ENCODE measurements at regions not wholly inside any gene's neighbourhood (a gene's known extent, or its start where the extent isn't known, plus 50 kb on each side); places are given as distances from the start of the nearest gene placed in this dataset.

DNA sequence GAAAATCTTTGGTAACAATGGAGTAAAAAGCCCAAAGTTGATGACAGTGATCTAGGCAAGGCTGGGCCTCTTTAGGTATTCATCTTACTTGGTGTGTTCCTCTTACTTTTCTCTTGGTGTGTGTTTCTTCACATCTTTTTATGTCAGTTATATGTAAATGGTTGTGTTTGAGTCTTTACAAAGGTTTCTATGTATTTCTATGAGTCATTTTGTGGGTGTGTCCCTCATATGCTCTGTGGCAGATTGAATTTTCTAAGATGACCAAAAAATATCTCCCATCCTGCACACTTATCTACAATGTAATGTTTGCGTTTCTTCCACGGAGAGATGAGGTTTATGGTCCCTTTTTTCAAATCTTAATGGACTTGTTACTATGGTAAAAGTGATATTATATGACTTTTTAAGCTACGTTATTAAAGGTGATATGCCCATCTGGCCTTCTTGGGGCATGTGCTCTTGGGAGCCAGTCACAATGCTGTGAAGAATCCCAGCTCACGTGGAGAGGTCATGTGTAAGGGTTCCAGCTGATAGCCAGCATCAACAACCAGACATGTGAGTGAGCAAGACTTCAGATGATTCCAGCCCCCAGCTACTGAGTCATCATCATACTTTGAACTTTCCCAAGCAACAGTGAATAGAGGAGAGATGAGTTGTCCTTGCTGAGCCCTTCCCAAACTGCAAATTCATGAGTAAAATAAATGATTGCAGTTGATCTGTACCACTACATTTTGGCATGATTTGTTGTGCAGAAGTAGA is 126.9 kb downstream of the CBLL2 start:
- Histone ChIP-seq H4K20me1 (ENCODE audit: insufficient read depth, low read length) (no peaks in the 10 kb centered on the region), H3F3A (ENCODE audit: insufficient read depth, low read length) (no peaks in the 10 kb centered on the region), H3K79me2 (ENCODE audit: low read length) (no peaks in the 10 kb centered on the region), H3K27ac (ENCODE audit: low read length) (no peak overlapping the region), H3K4me1 (ENCODE audit: low read length) (no peaks in the 10 kb centered on the region), H3K9me3 (replicated peaks; ENCODE audit: insufficient read depth, low read length) (no peaks in the 10 kb centered on the region), H3K4me2 (ENCODE audit: low read depth, low read length) (no peak overlapping the region), H3K36me3 (replicated peaks; ENCODE audit: insufficient read depth, low read length) (no peaks in the 10 kb centered on the region), H3K27me3 (replicated peaks; ENCODE audit: insufficient read depth, low read length) (no peaks in the 10 kb centered on the region), H3K9me2 (replicated peaks; ENCODE audit: insufficient read depth, low read length) (no peaks in the 10 kb centered on the region), H3K4me3 (ENCODE audit: low read length) (no peak overlapping the region), H3K9ac (ENCODE audit: low read length) (no peak overlapping the region), H2AFZ (ENCODE audit: low read length) (no peak overlapping the region)
- TF ChIP-seq EZH2 (optimal IDR thresholded peaks at IDR 0.05; ENCODE audit: low read depth, low read length) (no peak), EZH2phosphoT487 (IDR thresholded peaks at IDR 0.05; ENCODE audit: low read length) (no peak)
- TF ChIP-seq, protein P1, sequence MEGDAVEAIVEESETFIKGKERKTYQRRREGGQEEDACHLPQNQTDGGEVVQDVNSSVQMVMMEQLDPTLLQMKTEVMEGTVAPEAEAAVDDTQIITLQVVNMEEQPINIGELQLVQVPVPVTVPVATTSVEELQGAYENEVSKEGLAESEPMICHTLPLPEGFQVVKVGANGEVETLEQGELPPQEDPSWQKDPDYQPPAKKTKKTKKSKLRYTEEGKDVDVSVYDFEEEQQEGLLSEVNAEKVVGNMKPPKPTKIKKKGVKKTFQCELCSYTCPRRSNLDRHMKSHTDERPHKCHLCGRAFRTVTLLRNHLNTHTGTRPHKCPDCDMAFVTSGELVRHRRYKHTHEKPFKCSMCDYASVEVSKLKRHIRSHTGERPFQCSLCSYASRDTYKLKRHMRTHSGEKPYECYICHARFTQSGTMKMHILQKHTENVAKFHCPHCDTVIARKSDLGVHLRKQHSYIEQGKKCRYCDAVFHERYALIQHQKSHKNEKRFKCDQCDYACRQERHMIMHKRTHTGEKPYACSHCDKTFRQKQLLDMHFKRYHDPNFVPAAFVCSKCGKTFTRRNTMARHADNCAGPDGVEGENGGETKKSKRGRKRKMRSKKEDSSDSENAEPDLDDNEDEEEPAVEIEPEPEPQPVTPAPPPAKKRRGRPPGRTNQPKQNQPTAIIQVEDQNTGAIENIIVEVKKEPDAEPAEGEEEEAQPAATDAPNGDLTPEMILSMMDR (IDR thresholded peaks at IDR 0.05; ENCODE audit: low read length), result no peak
- no peak for DNase-seq

DNA sequence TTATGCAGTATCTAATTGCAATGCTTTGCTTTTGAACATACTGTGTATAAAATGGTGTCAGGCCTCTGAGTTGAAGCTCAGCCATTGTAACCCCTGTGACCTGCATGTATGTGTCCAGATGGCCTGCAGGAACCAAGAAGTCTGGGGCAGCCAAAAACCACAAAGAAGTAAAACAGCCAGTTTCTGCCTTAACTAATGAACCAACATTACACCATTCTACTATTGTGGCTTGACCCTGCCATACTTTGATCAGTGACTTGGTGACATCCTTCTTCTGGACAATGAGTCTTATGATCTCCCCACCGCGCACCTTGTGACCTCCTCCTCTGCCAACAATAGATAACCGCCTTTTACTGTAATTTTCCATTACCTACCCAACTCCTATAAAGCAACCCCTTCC is 131.6 kb downstream of the CBLL2 start:
- H3K9me3 ChIP-seq (replicated peaks; ENCODE audit: insufficient read depth, low read length), result no peaks in the 10 kb centered on the region
- no peak overlapping the region for H3K9ac ChIP-seq (ENCODE audit: low read length)
- no peak overlapping the region for H2AFZ ChIP-seq (ENCODE audit: low read length)
- H3K4me3 ChIP-seq (ENCODE audit: low read length), result no peak overlapping the region
- no peaks in the 10 kb centered on the region for H3K79me2 ChIP-seq (ENCODE audit: low read length)
- no peaks in the 10 kb centered on the region for H4K20me1 ChIP-seq (ENCODE audit: insufficient read depth, low read length)
- H3K9me2 ChIP-seq (replicated peaks; ENCODE audit: insufficient read depth, low read length), result no peaks in the 10 kb centered on the region
- no peak for DNase-seq
- H3K36me3 ChIP-seq (replicated peaks; ENCODE audit: insufficient read depth, low read length), result no peaks in the 10 kb centered on the region
- no peak overlapping the region for H3K27ac ChIP-seq (ENCODE audit: low read length)
- H3K4me2 ChIP-seq (ENCODE audit: low read depth, low read length), result no peak overlapping the region
- no peaks in the 10 kb centered on the region for H3K27me3 ChIP-seq (replicated peaks; ENCODE audit: insufficient read depth, low read length)
- H3F3A ChIP-seq (ENCODE audit: insufficient read depth, low read length), result no peaks in the 10 kb centered on the region
- H3K4me1 ChIP-seq (ENCODE audit: low read length), result no peaks in the 10 kb centered on the region
- TF ChIP-seq EZH2phosphoT487 (IDR thresholded peaks at IDR 0.05; ENCODE audit: low read length), result no peak
- TF ChIP-seq, protein P1 (IDR thresholded peaks at IDR 0.05; ENCODE audit: low read length), result no peak
- no peak for TF ChIP-seq EZH2 (optimal IDR thresholded peaks at IDR 0.05; ENCODE audit: low read depth, low read length)

DNA sequence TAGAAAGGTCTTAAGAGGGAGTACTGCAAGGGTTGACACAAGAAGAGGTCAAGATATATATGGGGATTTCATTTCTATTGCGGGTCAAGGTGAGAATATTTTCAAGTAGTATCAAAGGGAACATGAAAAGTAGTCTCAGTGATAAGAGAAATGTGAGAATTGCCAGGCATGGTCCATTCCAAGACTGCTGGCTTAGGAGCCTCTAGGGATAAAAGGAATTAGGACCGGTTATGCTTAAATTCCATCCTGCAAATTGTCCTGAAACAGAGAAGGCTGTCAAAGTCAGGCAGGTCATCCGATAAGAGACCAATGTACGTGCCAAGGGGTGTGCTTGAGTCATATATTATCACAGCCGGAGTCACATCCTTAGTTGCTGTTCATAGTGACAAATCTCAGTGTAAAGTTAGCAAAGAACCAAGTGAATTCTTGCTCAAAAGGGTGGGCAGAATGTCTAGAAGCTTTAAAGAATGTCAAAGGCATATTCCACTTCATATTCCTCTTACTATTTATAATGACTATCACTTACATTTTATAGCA is 133.6 kb downstream of the CBLL2 start:
- Histone ChIP-seq H4K20me1 (ENCODE audit: insufficient read depth, low read length) (no peaks in the 10 kb centered on the region), H3K9me3 (replicated peaks; ENCODE audit: insufficient read depth, low read length) (no peaks in the 10 kb centered on the region)
- TF ChIP-seq EZH2phosphoT487 (IDR thresholded peaks at IDR 0.05; ENCODE audit: low read length), result no peak

DNA sequence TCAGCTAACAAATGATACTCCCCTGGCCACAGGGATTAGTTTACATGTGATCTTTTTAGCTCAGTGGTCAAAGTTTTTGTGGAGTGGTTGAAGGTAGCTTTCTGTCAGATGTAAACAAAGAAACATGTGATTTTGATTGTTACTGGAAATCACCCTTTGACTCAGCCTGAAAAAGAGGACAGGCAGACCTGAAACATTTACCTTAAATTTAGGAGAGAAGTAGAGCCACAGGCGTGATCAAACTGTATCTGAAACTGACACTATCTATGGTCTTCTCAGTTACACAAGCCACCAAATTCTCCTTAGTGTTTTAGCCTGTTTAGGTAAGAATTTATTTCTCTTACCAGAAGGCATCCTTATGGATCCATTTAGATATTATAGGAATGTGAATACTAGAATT is 136.7 kb downstream of the CBLL2 start:
- H3K9me3 ChIP-seq (replicated peaks; ENCODE audit: insufficient read depth, low read length), result no peaks in the 10 kb centered on the region
- no peak overlapping the region for H3K27ac ChIP-seq (ENCODE audit: low read length)
- no peak overlapping the region for H3K4me2 ChIP-seq (ENCODE audit: low read depth, low read length)
- H4K20me1 ChIP-seq (ENCODE audit: insufficient read depth, low read length), result no peaks in the 10 kb centered on the region
- no peaks in the 10 kb centered on the region for H3K27me3 ChIP-seq (replicated peaks; ENCODE audit: insufficient read depth, low read length)
- H3K4me3 ChIP-seq (ENCODE audit: low read length), result no peak overlapping the region
- no peak overlapping the region for H2AFZ ChIP-seq (ENCODE audit: low read length)
- H3K4me1 ChIP-seq (ENCODE audit: low read length), result no peaks in the 10 kb centered on the region
- no peaks in the 10 kb centered on the region for H3K79me2 ChIP-seq (ENCODE audit: low read length)
- no peaks in the 10 kb centered on the region for H3F3A ChIP-seq (ENCODE audit: insufficient read depth, low read length)
- DNase-seq, result peak; percentile 6
- TF ChIP-seq, protein P1 (IDR thresholded peaks at IDR 0.05; ENCODE audit: low read length), result no peak
- TF ChIP-seq EZH2 (optimal IDR thresholded peaks at IDR 0.05; ENCODE audit: low read depth, low read length), result no peak
- no peak for TF ChIP-seq EZH2phosphoT487 (IDR thresholded peaks at IDR 0.05; ENCODE audit: low read length)
- H3K9me2 ChIP-seq (replicated peaks; ENCODE audit: insufficient read depth, low read length), result no peaks in the 10 kb centered on the region
- H3K9ac ChIP-seq (ENCODE audit: low read length), result no peak overlapping the region
- no peaks in the 10 kb centered on the region for H3K36me3 ChIP-seq (replicated peaks; ENCODE audit: insufficient read depth, low read length)

More for the DNA sequence above, 133.6 kb downstream of the CBLL2 start:
- H3K4me3 ChIP-seq (ENCODE audit: low read length), result no peak overlapping the region
- H3K9me2 ChIP-seq (replicated peaks; ENCODE audit: insufficient read depth, low read length), result no peaks in the 10 kb centered on the region
- H3K27ac ChIP-seq (ENCODE audit: low read length), result no peak overlapping the region
- no peaks in the 10 kb centered on the region for H3F3A ChIP-seq (ENCODE audit: insufficient read depth, low read length)
- no peaks in the 10 kb centered on the region for H3K27me3 ChIP-seq (replicated peaks; ENCODE audit: insufficient read depth, low read length)
- H2AFZ ChIP-seq (ENCODE audit: low read length), result no peak overlapping the region
- H3K4me2 ChIP-seq (ENCODE audit: low read depth, low read length), result no peak overlapping the region
- H3K4me1 ChIP-seq (ENCODE audit: low read length), result no peaks in the 10 kb centered on the region
- no peak for DNase-seq
- H3K79me2 ChIP-seq (ENCODE audit: low read length), result no peaks in the 10 kb centered on the region
- no peaks in the 10 kb centered on the region for H3K36me3 ChIP-seq (replicated peaks; ENCODE audit: insufficient read depth, low read length)
- H3K9ac ChIP-seq (ENCODE audit: low read length), result no peak overlapping the region

All from MM.1S (cell line).